GM21786 (cell line): ENCODE measurements at regions not wholly inside any gene's neighbourhood (a gene's known extent, or its start where the extent isn't known, plus 50 kb on each side); places are given as distances from the start of the nearest gene placed in this dataset.
"Not testable (repeated sequence)": the region's sequence is repeated elsewhere in the genome, so short reads cannot be mapped to it uniquely, and the experiment has no call there.

Experiments used
- ATAC-seq: cut with Tn5 transposase; IDR thresholded peaks from one replicate; pipeline ENCODE4 v1.9.1; 2021; ENCODE audit not compliant: unreplicated experiment

DNA sequence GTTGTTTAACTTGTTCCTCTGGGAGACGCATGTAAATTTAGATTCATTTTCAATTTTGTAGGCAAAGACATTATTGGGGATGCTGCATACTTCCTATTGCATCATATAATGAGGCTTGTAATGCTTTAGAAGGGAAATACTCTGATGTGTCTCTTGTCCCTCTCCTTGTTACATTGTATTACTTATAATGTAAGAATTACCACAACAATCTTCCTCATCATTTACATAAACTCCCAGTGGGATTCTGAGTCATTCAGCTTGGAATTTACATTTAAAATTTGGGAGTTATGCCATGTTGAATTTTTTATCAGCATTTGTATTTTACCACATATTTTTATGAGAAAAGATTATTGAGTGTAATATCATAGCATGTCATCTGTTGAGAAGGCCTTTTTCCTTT is 963.4 kb upstream of the NRXN1 start:
- ATAC-seq, result no peak

GRCh38 chr2:51994123-51994763 is 962.3 kb upstream of the NRXN1 start:
- no peak for ATAC-seq

DNA sequence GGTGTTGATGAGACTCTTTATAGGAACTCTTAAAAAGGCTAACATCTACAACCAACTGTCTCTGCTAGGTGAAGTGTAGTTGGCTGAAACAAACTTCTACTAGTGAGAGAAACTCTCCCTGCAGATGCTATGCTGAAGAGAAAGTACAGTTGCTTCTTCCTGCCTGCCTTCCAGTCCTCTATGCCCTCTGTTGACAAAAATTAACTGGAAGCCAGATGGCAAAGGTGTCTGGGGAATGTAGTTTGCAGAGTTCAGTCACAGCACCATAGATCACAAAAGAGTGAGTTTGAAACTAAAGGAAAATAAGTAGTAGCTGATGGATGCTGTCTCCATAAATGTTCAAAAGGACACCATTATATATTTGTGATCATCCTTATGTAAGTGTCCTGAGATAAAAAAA is 958.8 kb upstream of the NRXN1 start:
- no peak for ATAC-seq

DNA sequence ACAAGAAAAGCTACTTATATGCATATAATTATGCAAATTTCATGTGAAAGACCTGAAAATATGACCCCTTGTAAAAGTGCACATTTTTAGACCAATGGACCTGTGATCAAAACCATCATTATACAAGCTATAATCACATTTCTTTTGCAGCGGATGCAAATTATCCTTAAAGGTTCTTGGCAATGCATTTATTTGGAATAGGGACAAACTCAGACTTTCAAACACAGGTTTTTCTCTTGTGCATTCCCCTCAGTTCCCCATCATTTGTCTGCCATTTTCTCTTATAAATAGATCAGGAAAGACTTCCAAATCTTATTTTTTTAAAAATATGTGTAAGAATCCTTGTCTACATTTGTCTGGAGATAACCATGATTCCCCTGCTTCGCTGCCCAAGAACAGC is 954.2 kb upstream of the NRXN1 start:
- no peak for ATAC-seq

GRCh38 chr2:51981783-51982182 is 949.9 kb upstream of the NRXN1 start:
- ATAC-seq, result no peak

- ATAC-seq, result no peak
Observed at GRCh38 chr2:51976623-51977022, 944.7 kb upstream of the NRXN1 start.

DNA sequence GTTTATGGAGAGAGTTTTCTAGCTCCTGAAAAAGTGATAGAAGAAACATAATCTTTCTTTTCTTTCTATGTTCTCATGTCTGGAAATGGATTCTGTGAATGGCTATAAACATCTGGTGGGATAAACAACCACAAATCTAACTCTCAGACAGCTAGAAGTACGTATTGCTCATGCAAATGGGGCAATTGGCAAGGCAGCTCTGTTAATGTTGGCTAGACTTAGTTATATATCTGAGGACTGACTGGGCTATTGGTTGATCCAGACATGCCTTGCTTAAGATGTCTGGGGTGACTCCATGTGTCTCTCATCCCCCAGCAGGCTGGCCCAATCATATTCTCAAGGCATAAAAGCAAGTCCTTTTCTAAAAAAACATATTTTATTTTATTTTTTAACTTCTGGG is 939.2 kb upstream of the NRXN1 start:
- ATAC-seq, result no peak

- no peak for ATAC-seq
Observed at GRCh38 chr2:51969347-51969746, 937.4 kb upstream of the NRXN1 start.

GRCh38 chr2:51960841-51961335 is 929.0 kb upstream of the NRXN1 start:
- ATAC-seq, result no peak

- no peak for ATAC-seq
Observed at GRCh38 chr2:51960281-51960680, 928.3 kb upstream of the NRXN1 start.

DNA sequence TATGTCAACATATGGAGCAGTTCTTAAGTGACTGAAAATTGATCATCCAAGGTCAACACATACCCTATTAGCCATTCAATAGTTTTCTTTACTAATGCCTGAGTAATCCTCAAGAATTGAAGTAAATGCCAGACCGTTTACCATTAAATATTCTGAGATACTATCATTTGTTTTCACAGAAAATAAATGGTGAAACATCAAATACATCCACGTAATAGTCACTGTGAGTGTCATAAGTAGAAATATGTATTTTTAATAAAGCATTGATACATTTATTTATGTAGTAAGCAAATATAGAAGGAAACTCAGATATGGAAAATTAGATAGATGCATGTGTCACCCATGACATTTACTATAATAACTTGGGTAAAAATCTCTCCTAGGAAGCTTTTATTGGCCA is 927.8 kb upstream of the NRXN1 start:
- ATAC-seq, result no peak

- ATAC-seq, result no peak
Observed at GRCh38 chr2:51953931-51954330, 922.0 kb upstream of the NRXN1 start.

- ATAC-seq, result no peak
Observed at GRCh38 chr2:51921076-51921475, 889.1 kb upstream of the NRXN1 start.

DNA sequence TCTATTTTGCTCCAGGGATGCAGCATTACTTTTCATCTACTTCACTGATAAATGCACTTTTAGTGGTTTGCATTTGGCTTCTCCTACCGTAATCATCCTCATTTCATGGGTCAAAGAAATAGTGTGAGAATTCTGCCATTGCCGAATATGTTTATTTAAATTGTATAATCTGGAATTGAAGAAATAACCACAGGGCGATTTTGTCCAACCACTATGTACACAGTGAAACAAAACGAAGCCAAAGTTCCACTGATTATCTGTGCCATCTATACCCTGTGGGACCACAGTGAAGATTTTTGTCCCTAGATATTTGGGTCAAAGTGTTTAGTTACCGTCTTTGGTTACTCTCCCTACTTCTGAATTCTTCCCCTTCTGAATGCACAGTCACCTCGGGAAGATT is 888.6 kb upstream of the NRXN1 start:
- no peak for ATAC-seq

DNA sequence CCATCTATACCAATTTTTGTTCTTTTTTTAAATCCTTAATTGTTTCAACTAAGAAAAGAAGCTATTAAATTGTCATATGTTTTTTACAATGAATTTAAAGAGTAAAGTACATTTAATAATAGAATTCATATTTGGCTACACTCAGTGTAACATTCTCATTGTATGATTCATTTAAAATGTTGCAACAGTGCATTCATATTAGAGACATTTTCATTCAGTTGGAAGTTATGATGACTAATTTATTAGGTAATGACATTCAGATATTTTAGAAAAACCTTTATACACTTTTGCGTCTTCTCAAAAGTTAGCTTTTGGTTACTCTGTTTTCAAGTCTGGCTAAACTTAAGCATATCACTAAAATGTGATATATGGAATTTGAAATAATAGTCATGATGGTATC is 887.5 kb upstream of the NRXN1 start:
- no peak for ATAC-seq

- ATAC-seq, result no peak
Observed at GRCh38 chr2:51918113-51918512, 886.2 kb upstream of the NRXN1 start.

GRCh38 chr2:51903728-51904127 is 871.8 kb upstream of the NRXN1 start:
- no peak for ATAC-seq

DNA sequence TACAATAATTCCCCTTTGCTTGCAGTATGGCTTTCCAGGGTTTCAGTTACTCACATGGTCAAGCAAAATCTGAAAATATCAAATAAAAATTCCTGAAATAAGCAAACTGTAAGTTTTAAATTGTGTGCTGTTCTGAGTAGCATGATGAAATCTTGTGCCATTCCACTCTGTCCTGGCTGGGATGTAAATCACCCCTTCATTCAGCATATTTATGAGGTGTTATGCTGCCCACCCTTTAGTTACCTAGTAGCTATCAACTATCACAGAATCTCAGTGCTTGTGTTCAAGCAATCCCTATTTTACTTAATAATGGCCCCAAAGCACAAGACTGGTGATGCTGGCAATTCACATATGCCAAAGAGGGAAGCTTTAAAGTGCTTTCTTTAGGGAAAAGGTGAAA is 867.7 kb upstream of the NRXN1 start:
- no peak for ATAC-seq

GRCh38 chr2:51894584-51894983 is 862.7 kb upstream of the NRXN1 start:
- not testable (repeated sequence) for ATAC-seq

- ATAC-seq, result no peak
Observed at GRCh38 chr2:51888120-51888519, 856.2 kb upstream of the NRXN1 start.

- ATAC-seq, result no peak
Observed at GRCh38 chr2:51881673-51882072, 849.7 kb upstream of the NRXN1 start.

DNA sequence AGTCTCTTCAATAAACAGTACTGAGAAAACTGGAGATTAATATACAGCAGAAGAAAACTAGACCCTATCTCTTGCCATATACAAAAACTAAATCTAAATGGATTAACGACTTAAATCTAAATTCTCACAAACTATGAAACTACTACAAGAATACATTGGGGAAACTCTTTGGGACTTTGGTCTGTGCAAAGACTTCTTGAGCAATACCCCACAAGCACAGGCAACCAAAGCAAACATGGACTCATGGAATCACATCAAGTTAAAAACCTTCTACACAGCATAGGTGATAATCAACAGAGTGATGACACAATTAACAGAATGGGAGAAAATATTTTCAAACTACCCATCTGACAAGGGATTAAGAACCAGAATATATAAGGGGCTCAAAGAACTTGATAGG is 848.2 kb upstream of the NRXN1 start:
- no peak for ATAC-seq

DNA sequence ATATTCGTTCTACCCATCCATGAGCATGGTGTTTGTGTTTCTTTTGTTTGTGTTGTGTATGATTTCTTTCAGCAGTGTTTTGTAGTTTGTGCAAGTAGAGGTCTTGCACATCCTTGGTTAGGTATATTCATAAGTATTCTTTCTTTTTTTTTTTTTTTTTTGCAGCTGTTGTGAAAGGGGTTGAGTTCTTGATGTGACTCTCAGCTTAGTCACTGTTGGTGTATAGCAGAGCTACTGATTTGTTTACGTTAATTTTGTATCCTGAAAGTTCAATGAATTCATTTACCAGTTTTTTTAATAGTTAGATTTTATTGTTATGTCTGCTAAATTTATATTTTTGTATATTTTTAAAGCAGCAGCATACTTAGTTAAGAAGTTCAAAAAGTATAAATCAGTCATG is 834.4 kb upstream of the NRXN1 start:
- no peak for ATAC-seq
